HG02885 (cell line): ENCODE measurements at regions not wholly inside any gene's neighbourhood (a gene's known extent, or its start where the extent isn't known, plus 50 kb on each side); places are given as distances from the start of the nearest gene placed in this dataset.

Source experiments
- ATAC-seq: cut with Tn5 transposase; IDR thresholded peaks from one replicate; pipeline ENCODE4 v1.9.1; 2021; ENCODE audit warnings: mild to moderate bottlenecking; ENCODE audit not compliant: unreplicated experiment, poor library complexity

- no peak for ATAC-seq
Observed at GRCh38 chr13:105463011-105463501, 1072.4 kb downstream of the EFNB2 start.

GRCh38 chr13:105462098-105462497 lies 1073.4 kb downstream of the EFNB2 start:
- ATAC-seq: no peak

- ATAC-seq: no peak
Observed at GRCh38 chr13:105452895-105453294, 1082.6 kb downstream of the EFNB2 start.

GRCh38 chr13:105450784-105451183 lies 1084.7 kb downstream of the EFNB2 start:
- ATAC-seq: no peak

GRCh38 chr13:105448811-105449210 lies 1086.7 kb downstream of the EFNB2 start:
- ATAC-seq: no peak

GRCh38 chr13:105446197-105446596 lies 1089.3 kb downstream of the EFNB2 start:
- ATAC-seq: no peak

GRCh38 chr13:105445796-105446195 lies 1089.7 kb downstream of the EFNB2 start:
- no peak for ATAC-seq

GRCh38 chr13:105442949-105443699 lies 1092.3 kb downstream of the EFNB2 start:
- ATAC-seq: no peak

- no peak for ATAC-seq
Observed at GRCh38 chr13:105442040-105442439, 1093.4 kb downstream of the EFNB2 start.

GRCh38 chr13:105441051-105441750 lies 1094.3 kb downstream of the EFNB2 start:
- ATAC-seq: no peak

- no peak for ATAC-seq
Observed at GRCh38 chr13:105436943-105437342, 1098.5 kb downstream of the EFNB2 start.

- ATAC-seq: no peak
Observed at GRCh38 chr13:105432438-105432837, 1103.0 kb downstream of the EFNB2 start.

- no peak for ATAC-seq
Observed at GRCh38 chr13:105428811-105429210, 1106.7 kb downstream of the EFNB2 start.

GRCh38 chr13:105426441-105426840 lies 1109.0 kb downstream of the EFNB2 start:
- ATAC-seq: no peak

GRCh38 chr13:105414639-105415038 lies 1120.8 kb downstream of the EFNB2 start:
- ATAC-seq: no peak

GRCh38 chr13:105412171-105412570 lies 1123.3 kb downstream of the EFNB2 start:
- no peak for ATAC-seq

GRCh38 chr13:105410602-105411001 lies 1124.9 kb downstream of the EFNB2 start:
- ATAC-seq: no peak

- ATAC-seq: no peak
Observed at GRCh38 chr13:105406551-105406950, 1128.9 kb downstream of the EFNB2 start.

- no peak for ATAC-seq
Observed at GRCh38 chr13:105403086-105403485, 1132.4 kb downstream of the EFNB2 start.

GRCh38 chr13:105395041-105395440 lies 1140.4 kb downstream of the EFNB2 start:
- no peak for ATAC-seq

GRCh38 chr13:105389373-105389772 lies 1146.1 kb downstream of the EFNB2 start:
- ATAC-seq: no peak

- ATAC-seq: no peak
Observed at GRCh38 chr13:105377452-105377851, 1158.0 kb downstream of the EFNB2 start.
